ENCODE measurements at regions not wholly inside any gene's neighbourhood (a gene's known extent, or its start where the extent isn't known, plus 50 kb on each side); places are given as distances from the start of the nearest gene placed in this dataset.
A peak's percentile ranks its signal among the peaks of the same experiment; 100 is the strongest.

DNA sequence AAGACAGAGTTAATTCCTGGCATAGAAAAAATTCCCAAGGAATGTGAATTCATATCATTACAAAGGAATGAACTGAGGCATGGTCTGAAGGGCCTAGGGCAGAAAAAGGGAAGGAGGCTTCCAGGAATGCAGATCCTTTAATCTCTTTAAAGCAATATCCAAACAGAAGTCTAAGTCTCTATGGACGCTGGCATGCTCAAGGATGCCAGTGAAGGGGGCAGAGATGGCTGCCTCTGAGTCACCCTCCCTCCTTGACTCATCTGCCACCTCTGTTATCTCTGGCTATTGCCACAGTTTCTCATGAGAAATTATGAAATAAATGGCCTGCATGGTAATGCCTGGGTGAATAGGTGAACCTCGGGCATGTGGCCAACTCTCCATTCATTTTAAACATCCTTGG is 96.3 kb upstream of the BCL6 start:
- DNase-seq (no peak), ATAC-seq (no peak)
- WGBS, 2 donors = 80 to 93% methylated on average over 2 of the region's 2 CpGs
- Histone ChIP-seq H3K27me3 (peaks cover 0 to 6% (median 0%) of the 10 kb centered on the region in 7 donors), H3K9me3 (no peaks in the 10 kb centered on the region), H3K27ac (no peak overlapping the region), H3K36me3 (no peaks in the 10 kb centered on the region), H3K4me1 (no peaks in the 10 kb centered on the region), H3K4me3 (no peak overlapping the region)
- intact Hi-C loops (cut with DNase I) = no loop called here
- TF ChIP-seq, protein P1, sequence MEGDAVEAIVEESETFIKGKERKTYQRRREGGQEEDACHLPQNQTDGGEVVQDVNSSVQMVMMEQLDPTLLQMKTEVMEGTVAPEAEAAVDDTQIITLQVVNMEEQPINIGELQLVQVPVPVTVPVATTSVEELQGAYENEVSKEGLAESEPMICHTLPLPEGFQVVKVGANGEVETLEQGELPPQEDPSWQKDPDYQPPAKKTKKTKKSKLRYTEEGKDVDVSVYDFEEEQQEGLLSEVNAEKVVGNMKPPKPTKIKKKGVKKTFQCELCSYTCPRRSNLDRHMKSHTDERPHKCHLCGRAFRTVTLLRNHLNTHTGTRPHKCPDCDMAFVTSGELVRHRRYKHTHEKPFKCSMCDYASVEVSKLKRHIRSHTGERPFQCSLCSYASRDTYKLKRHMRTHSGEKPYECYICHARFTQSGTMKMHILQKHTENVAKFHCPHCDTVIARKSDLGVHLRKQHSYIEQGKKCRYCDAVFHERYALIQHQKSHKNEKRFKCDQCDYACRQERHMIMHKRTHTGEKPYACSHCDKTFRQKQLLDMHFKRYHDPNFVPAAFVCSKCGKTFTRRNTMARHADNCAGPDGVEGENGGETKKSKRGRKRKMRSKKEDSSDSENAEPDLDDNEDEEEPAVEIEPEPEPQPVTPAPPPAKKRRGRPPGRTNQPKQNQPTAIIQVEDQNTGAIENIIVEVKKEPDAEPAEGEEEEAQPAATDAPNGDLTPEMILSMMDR (IDR thresholded peaks at IDR 0.05) = no peak

GRCh38 chr3:187843654-187844053 is 98.4 kb upstream of the BCL6 start:
- Histone ChIP-seq H3K4me1 (no peaks in the 10 kb centered on the region), H3K4me3 (no peak overlapping the region), H3K36me3 (no peaks in the 10 kb centered on the region), H3K9me3 (no peaks in the 10 kb centered on the region), H3K27me3 (peaks cover 0 to 6% (median 0%) of the 10 kb centered on the region in 7 donors), H3K27ac (no peak overlapping the region)
- TF ChIP-seq, protein P1 (IDR thresholded peaks at IDR 0.05) = no peak
- intact Hi-C loops (cut with DNase I) = no loop called here
- 61 to 66% methylated on average over 4 of the region's 4 CpGs for WGBS, 2 donors
- DNase-seq = peak; percentile 28 to 31
- peak in 5 of 8 donors; percentile 41 to 84 (median 67) for ATAC-seq

- Histone ChIP-seq H3K4me3 (no peak overlapping the region), H3K36me3 (no peaks in the 10 kb centered on the region), H3K27ac (no peak overlapping the region), H3K27me3 (peaks cover 0 to 6% (median 0%) of the 10 kb centered on the region in 7 donors), H3K4me1 (peaks cover 0 to 2% (median 0%) of the 10 kb centered on the region in 9 donors), H3K9me3 (no peaks in the 10 kb centered on the region)
- ATAC-seq = no peak
- intact Hi-C loops (cut with DNase I) = no loop called here
- DNase-seq = no peak
- TF ChIP-seq, protein P1 (IDR thresholded peaks at IDR 0.05) = no peak
- 64 to 71% methylated on average over 6 of the region's 6 CpGs for WGBS, 2 donors
These were observed 99.4 kb upstream of the BCL6 start for GRCh38 chr3:187844708-187845107.

DNA sequence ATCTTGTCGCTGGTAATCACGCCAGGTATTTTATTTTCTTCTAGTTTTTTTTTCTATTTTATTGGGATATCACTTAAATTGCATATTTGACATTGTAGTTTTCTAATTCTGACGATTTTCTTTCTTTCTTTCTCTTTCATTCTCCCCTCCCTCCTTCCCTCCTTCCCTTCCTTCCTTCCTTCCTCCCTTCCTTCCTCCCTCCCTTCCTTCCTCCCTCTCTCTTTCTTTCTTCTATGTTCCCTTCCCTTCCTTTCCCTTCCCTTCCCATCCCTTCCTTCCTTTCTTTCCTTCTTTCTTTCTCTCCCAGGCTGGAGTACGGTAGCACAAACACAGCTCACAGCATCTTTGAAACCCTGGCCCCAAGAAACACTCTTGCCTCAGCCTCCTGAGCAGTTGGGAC is 100.6 kb upstream of the BCL6 start:
- Histone ChIP-seq H3K4me3 (no peak overlapping the region), H3K9me3 (no peaks in the 10 kb centered on the region), H3K27ac (no peak overlapping the region), H3K36me3 (no peaks in the 10 kb centered on the region), H3K4me1 (peaks cover 0 to 12% (median 0%) of the 10 kb centered on the region in 9 donors), H3K27me3 (peaks cover 0 to 6% (median 0%) of the 10 kb centered on the region in 7 donors)
- TF ChIP-seq, protein P1 (IDR thresholded peaks at IDR 0.05) = no peak
- ATAC-seq = no peak
- intact Hi-C loops (cut with DNase I) = no loop called here
- WGBS, 2 donors = 78 to 85% methylated on average over 4 of the region's 4 CpGs
- DNase-seq = no peak
